Tibial nerve (tissue), 4 donors: ENCODE measurements at regions not wholly inside any gene's neighbourhood (a gene's known extent, or its start where the extent isn't known, plus 50 kb on each side); places are given as distances from the start of the nearest gene placed in this dataset.

Source experiments
- DNase-seq, 2 donors: peaks; one replicate each; pipeline ENCODE4 v3.0.0-alpha.2; 2019; ENCODE audit warnings: low spot score in 2 of 2
- H3K27ac ChIP-seq, 4 donors: fragments of 200-600 bp; sonication (generic) in 3 of 4; one replicate each; pipeline ENCODE4 v1.5.1; 2017 to 2019; ENCODE audit warnings: mild to moderate bottlenecking in 1 of 4
- H3K27me3 ChIP-seq, 2 donors: fragments of 200-600 bp; sonication (generic) in 1 of 2; one replicate each; pipeline versions ENCODE4 v1.5.1 to v1.6.0; 2017 to 2019
- H3K36me3 ChIP-seq, 3 donors: fragments of 200-600 bp; sonication (generic); one replicate each; pipeline ENCODE4 v1.5.1; 2018 to 2019
- H3K4me1 ChIP-seq, 4 donors: fragments of 200-600 bp; sonication (generic) in 3 of 4; one replicate each; pipeline ENCODE4 v1.5.1; 2017 to 2019
- H3K4me3 ChIP-seq, 4 donors: fragments of 200-600 bp; sonication (generic) in 3 of 4; one replicate each; pipeline ENCODE4 v1.5.1; 2017 to 2019; ENCODE audit warnings: mild to moderate bottlenecking in 1 of 4, moderate library complexity in 1 of 4
- H3K9me3 ChIP-seq, 4 donors: fragments of 200-600 bp; sonication (generic) in 3 of 4; one replicate each; pipeline ENCODE4 v1.5.1; 2017 to 2019
- CTCF ChIP-seq, 5 experiments: fragments of 200-600 bp in 3 of 5; fragments of 450-650 bp in 2 of 5; sonication (generic) in 3 of 5; IDR thresholded peaks; one replicate each; pipeline ENCODE4 v1.5.1; 2016 to 2019; ENCODE audit warnings: antibody characterized with exemption in 5 of 5, mild to moderate bottlenecking in 3 of 5, moderate library complexity in 2 of 5
- EP300 ChIP-seq, 2 donors: sonication (generic); formaldehyde crosslinking; IDR thresholded peaks; one replicate each; pipeline ENCODE4 v1.6.1; 2017; ENCODE audit warnings: antibody characterized with exemption in 2 of 2, mild to moderate bottlenecking in 1 of 2
- POLR2A ChIP-seq, 2 donors: fragments of 450-650 bp; IDR thresholded peaks; one replicate each; pipeline ENCODE4 v1.6.1; 2017; ENCODE audit warnings: antibody characterized with exemption in 2 of 2, mild to moderate bottlenecking in 2 of 2, moderate library complexity in 2 of 2
- WGBS, 2 donors: methylation state at CpG; one replicate each; pipeline ENCODE4 v1.1.5; 2018; 5-methylcytosine and 5-hydroxymethylcytosine counted together

- no peak for DNase-seq
- no peak for TF ChIP-seq CTCF (IDR thresholded peaks at IDR 0.05)
- TF ChIP-seq POLR2A (IDR thresholded peaks at IDR 0.05), result no peak
- no peak for TF ChIP-seq EP300 (IDR thresholded peaks at IDR 0.05)
- 66 to 69% methylated on average over 2 of the region's 2 CpGs for WGBS, 2 donors
- Histone ChIP-seq H3K36me3 (no peaks in the 10 kb centered on the region), H3K27ac (no peak overlapping the region), H3K4me1 (peaks cover 0 to 3% (median 0%) of the 10 kb centered on the region in 4 donors), H3K27me3 (no peaks in the 10 kb centered on the region), H3K4me3 (no peak overlapping the region), H3K9me3 (no peaks in the 10 kb centered on the region)
Measured at GRCh38 chr4:20376070-20376469, 124.4 kb downstream of the SLIT2 start.

- Histone ChIP-seq H3K4me1 (peaks cover 0 to 3% (median 0%) of the 10 kb centered on the region in 4 donors), H3K27me3 (no peaks in the 10 kb centered on the region), H3K9me3 (no peaks in the 10 kb centered on the region), H3K4me3 (no peak overlapping the region), H3K27ac (no peak overlapping the region), H3K36me3 (no peaks in the 10 kb centered on the region)
- TF ChIP-seq POLR2A (IDR thresholded peaks at IDR 0.05) (no peak), EP300 (IDR thresholded peaks at IDR 0.05) (no peak), CTCF (IDR thresholded peaks at IDR 0.05) (no peak)
- 41 to 48% methylated on average over 1 of the region's 1 CpG for WGBS, 2 donors
- DNase-seq, result no peak
Measured at GRCh38 chr4:20378181-20378580, 126.5 kb downstream of the SLIT2 start.

- DNase-seq, result no peak
- WGBS, 2 donors, result 97 to 98% methylated on average over 9 of the region's 9 CpGs
- Histone ChIP-seq H3K9me3 (no peaks in the 10 kb centered on the region), H3K27me3 (no peaks in the 10 kb centered on the region), H3K4me1 (peaks cover 0 to 15% (median 0%) of the 10 kb centered on the region in 4 donors), H3K4me3 (no peak overlapping the region), H3K27ac (no peak overlapping the region), H3K36me3 (no peaks in the 10 kb centered on the region)
- TF ChIP-seq EP300 (IDR thresholded peaks at IDR 0.05), result no peak
- no peak for TF ChIP-seq CTCF (IDR thresholded peaks at IDR 0.05)
- no peak for TF ChIP-seq POLR2A (IDR thresholded peaks at IDR 0.05)
Measured at GRCh38 chr4:20381005-20381404, 129.3 kb downstream of the SLIT2 start.

- no peaks in the 10 kb centered on the region for H3K9me3 ChIP-seq
- peaks cover 0 to 19% (median 0%) of the 10 kb centered on the region in 4 donors for H3K4me1 ChIP-seq
- H3K27ac ChIP-seq, result no peak overlapping the region
- DNase-seq, result no peak
- H3K36me3 ChIP-seq, result no peaks in the 10 kb centered on the region
- TF ChIP-seq CTCF (IDR thresholded peaks at IDR 0.05), result no peak
- TF ChIP-seq EP300 (IDR thresholded peaks at IDR 0.05), result no peak
- TF ChIP-seq POLR2A (IDR thresholded peaks at IDR 0.05), result no peak
- H3K4me3 ChIP-seq, result no peak overlapping the region
- no peaks in the 10 kb centered on the region for H3K27me3 ChIP-seq
Measured at GRCh38 chr4:20383283-20383682, 131.6 kb downstream of the SLIT2 start.

GRCh38 chr4:20383969-20384368, 132.3 kb downstream of the SLIT2 start:
- Histone ChIP-seq H3K9me3 (no peaks in the 10 kb centered on the region), H3K36me3 (no peaks in the 10 kb centered on the region), H3K27me3 (no peaks in the 10 kb centered on the region), H3K4me3 (no peak overlapping the region), H3K27ac (no peak overlapping the region), H3K4me1 (peaks cover 0 to 19% (median 0%) of the 10 kb centered on the region in 4 donors)
- no peak for TF ChIP-seq CTCF (IDR thresholded peaks at IDR 0.05)
- no peak for TF ChIP-seq POLR2A (IDR thresholded peaks at IDR 0.05)
- no peak for TF ChIP-seq EP300 (IDR thresholded peaks at IDR 0.05)
- DNase-seq, result no peak
